Activated CD8-positive, alpha-beta memory T cell treated with anti-CD3 and anti-CD28 coated beads for 48 hours (primary cell): ENCODE measurements at regions not wholly inside any gene's neighbourhood (a gene's known extent, or its start where the extent isn't known, plus 50 kb on each side); places are given as distances from the start of the nearest gene placed in this dataset.

Experiments used
- DNase-seq, 3 experiments: peaks; one replicate each; pipeline ENCODE4 v3.0.0-alpha.2; 2020; ENCODE audit warnings: low read depth in 2 of 3, low spot score in 2 of 3

DNA sequence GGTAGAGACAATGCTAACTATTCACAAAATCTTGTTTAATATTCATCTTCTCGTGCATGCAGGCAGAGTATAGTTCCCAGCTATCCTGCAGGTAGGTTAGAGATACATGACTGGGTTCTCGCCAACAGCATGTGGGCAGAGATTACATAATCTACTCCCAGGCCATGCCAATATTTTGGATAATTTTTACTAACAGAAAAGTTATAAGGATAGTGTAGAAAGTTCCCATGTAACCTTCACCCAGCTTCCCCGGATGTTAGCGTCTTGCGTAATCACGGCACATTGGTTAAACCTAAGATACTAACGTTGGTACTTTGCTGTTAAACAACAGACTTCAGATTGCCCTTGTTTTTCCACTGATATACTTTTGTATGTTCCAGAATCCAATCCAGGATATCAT is 215.5 kb upstream of the LARGE1 start:
- no peak for DNase-seq

DNA sequence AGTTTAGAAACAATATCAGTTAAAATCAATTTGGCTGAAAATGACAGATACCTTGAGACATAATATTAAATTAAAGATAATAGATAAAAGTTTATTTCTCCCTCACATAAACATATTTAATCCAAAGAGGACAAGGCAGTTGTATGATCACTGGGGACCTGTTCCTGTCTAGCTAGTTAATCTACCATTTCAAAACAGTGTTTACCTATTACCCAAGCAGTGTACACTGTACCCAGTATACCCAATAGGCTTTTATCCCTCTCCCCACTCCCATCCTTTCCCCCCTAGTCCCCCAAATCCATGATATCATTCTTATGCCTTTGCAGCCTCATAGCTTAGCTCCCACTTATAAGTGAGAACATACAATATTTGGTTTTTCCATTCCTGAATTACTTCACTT is 229.7 kb upstream of the LARGE1 start:
- DNase-seq: no peak

DNA sequence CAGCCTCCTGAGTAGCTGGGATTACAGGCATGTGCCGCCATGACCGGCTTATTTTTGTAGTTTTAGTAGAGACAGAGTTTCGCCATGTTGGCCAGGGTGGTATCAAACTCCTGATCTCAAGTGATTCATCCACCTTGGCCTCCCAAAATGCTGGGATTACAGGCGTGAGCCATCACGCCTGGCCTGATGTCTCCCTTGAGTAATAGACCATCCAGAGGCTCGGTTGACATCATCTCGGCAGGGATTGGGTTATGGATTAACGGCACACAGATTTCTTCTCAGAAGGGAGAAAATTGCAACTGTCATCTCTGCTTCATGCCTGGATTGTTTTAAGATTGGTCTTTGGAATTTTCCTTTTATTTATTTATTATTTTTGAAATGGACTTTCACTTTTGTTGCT is 239.2 kb upstream of the LARGE1 start:
- DNase-seq: no peak

DNA sequence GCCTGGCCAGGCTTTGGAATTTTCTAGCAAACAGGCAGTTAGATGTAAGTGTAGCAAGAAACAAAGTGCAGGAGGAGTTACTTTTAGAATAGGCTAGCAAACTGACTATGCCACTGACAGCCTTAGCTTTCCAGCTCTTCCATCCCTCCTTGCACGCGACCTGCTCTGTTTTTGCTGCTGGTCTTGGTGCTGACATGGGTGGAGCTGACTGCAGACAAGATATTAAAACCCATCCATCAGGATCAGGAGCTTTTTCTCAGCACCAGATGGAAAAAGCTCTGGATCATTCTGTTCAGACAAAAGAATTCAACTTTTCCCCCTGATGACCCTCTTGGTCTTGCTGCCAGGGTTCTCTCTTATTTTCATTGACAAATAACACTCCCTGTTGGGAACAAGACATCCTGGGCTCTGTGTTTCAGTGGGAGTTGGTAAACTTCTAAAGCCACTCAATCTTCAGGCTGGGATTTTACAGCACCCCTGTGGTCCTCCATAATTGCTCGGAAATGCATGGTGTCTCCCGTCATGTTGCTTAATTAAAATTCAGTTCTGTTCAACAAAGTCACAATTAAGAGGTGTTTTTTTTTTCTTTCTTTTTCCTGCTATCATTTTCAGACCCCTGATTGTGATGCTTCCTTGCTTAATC is 240.0 kb upstream of the LARGE1 start:
- DNase-seq: no peak

DNA sequence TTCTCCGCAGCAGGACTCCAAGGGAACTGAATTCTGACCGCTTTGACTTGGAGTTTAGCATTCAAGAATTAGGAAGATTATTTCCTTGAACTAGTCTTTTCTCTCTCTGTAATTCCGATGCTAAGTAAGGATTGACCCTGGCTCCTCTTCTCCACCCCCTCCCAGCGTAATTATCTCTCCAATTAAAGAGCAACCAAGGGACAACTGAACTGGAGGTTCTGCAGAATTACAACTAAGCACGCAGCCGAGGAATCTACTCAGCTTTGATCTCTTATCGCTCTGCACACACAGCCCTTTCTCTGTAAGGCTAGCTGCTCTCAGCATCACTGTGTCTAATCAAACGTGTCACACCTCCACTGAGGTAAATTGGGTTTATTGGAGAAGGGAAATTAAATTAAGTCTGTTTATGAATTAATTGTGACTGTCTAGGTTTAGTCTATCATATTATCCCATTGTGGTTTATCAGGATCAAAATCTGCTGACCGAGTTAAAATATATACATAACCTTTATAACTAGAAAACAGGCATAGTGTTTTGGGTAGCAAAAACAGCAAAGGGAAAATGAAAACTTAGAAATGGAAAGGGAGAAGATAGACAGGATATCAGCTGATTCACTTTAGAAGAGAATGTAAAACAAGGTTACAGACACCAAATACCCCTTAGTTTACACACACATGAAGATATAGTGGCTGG is 241.3 kb upstream of the LARGE1 start:
- DNase-seq: no peak

DNA sequence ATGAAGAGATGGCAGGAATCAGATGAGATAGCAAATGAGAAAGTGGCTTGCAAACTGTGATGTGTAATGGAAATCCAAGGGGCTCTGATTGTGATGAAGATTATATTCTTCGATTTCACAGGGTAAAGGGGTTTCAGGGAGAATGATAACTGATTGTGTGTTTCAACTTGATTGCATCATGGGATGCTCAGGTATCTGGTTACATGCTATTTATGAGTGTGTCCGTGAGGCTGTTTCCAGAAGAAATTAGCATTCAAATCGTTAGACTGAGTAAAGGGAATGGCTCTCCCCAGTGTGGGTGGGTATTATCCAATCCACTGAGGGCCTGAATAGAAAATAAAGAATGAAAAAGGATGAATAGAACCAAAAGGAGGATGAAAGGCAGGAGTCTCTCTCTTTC is 278.7 kb upstream of the LARGE1 start:
- DNase-seq: no peak

DNA sequence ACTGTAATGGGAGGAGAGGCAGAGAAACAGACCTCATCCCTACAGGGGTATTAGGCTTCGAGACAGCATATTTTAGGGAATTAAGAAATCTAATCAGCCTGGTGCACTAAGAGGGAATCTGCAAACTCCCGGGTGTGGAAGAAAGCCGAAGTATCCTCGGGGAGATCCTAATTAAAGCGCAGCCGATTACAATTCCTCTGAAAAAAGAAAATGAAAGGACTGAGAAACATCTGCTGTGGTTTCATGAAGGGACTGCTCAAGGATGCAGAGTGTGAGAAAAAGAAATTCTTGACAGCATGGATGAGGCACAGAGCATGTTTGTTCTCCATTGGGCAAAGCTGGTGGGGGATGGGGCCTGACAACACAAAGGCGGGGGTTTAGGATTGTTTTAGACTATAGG is 290.0 kb upstream of the LARGE1 start:
- no peak for DNase-seq

DNA sequence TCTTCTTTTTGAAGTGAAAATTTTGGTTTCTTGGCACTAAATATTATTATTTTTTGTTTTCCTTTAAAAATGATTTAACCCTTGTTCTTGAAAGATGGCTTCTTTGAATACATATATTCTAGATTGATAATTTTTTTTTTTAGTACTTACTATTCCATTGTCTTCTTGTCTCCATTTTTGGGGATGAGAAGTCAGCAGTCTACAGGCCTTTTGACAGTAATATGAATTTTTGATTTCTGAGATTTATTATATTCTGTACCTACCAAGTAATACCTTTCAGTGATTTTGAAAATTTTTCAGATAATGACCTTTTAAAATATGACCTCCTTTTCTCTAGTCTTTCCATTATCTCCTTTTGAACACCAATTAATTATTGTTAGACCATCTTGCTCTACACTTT is 294.1 kb upstream of the LARGE1 start:
- no peak for DNase-seq

DNA sequence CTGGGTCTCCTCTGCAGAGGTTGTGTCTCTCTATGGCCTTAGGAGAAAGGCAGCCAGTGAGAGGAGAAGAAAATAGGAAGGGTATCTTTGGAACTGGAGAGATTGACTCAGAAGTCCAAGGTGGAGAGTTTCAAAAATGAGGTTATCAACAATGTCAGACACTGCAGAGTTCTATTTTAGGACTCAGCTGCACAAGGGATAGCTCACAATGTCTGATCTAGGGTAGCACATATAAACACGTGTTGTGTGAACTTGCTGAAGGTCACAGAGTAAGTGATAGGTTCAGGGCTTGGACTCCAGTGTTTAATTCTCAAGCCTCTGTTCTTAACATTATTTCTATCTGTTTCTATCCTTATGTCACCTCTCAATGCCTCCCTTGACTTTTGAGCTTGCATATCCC is 305.0 kb upstream of the LARGE1 start:
- no peak for DNase-seq

DNA sequence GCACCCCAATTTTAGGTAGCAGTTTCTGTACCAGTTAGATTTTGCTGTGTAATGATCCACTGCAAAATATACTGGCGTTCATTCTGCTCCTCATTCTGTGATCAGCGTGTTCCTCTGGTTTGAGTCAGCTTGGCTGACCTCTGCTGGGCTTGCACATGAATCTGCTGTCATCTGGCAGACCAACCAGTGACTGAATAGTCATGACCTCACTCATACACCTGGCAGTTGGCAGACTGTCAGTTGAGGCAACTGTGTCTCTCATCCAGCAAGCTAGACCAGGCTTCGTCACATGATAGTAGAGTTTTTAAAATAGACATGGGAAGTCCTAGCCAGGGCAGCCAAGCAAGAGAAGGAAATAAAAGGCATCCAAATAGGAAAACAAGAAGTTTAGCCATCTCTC is 316.3 kb upstream of the LARGE1 start:
- no peak for DNase-seq

DNA sequence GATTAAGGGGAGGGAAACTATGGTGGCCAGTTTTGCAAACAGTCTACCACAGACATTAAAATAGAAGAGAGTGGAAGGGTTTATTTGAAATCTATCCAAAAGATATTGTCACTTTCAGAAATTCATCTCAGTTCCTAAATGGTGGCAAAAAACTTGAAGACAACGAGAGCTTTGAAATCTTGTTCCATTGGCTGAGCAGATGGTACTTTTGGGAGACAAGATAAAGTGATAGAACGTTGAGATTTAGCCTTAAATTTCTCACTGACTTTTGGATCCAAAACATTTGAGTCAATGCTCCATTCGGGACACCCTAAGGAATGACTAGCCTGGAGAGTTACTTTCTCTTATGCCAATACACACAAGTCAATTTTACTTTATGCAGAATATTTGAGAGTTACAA is 319.1 kb upstream of the LARGE1 start:
- no peak for DNase-seq

DNA sequence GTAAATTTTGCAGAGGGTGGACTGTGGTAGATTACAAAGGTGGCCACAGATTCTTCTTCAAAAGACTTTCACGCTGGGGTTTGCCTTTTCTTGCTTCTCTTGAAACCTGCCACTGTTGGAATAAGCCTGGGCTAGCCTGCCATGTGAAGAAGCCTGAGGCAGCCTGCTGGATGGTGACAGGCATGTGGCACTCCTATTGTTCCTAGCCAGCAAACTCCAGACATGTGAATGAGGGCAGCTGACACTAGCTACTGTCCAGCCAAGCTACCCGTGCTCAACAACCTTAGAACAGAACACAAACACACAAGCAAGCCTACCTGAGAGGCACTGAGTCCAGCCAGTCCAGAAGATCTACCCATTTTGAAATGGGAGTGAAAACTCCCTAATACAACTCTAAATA is 322.7 kb upstream of the LARGE1 start:
- no peak for DNase-seq

DNA sequence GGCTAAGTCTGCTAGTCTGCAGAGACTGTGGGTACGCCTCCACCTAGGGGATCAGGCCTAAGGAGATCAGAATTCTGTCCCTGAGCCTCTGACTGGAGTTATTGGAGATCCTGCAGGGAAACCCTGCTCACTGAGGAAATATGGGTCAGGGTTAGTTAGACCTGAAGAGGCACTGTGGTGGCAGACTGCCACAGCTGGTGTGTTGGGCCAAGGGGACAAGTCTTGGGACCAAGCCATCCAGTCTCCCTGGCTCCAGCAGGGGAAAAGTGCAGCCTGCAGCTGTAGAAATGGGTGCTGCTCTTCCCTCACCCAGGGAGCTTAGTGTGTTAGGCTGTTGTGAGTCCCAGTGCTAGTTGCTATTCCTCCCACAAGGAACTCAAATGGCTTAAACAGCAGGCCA is 334.8 kb upstream of the LARGE1 start:
- no peak for DNase-seq

DNA sequence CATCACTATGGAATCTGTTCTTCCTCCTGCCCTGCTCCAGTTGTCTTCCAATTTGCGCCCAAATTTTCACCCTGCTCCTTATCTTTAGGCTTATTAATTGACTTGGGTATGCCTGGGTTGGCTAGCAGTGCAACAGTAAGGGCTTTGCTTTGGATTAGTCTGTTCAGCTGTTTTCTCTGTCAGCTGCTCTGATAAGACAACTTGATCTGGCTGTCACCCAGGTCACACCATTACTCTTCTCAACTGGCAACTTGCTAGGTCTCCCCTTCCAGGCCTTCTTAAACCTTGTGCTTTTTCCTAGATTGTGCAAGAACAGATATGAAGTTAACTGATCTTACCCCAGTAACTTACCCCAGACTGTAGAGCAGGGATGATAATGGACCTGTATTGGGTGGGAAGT is 357.8 kb upstream of the LARGE1 start:
- DNase-seq: no peak

DNA sequence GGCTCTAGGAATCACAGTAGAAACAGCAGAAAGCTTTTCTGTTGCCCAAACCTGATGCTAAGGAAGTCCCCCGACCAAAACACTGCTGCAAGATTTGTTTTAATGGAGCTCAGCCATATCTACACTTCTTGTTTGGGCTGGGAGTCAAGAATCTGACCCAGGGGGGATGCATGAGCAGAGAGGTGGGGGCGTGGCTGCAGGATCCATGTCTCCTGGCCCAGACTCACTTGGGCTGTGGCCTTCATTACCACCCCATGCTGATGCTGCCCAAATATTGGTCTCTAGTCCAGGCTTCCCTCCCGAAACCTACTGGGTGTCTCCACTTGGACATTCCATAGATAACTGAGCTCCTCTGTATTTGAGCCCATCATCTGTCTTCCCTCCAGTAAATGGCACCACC is 361.5 kb upstream of the LARGE1 start:
- no peak for DNase-seq

DNA sequence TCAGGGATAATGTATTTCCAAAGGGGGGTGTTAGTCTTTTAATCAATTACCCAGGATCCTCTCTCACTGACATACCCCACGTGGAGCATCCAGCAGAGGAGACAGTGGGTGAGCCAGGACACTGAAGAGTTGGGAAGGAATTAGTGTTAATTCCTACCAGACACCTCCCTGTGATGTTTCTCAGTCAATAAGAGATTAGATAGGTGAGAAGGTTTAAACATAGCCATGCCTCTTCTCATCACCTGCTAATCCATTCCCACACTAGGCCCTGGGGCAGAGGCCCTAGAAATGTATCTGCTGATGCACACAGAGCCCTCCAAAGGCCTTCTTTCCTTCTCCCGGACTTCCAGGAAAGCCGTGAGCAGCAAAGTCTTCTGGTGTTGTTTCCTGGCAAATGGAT is 363.6 kb upstream of the LARGE1 start:
- no peak for DNase-seq

DNA sequence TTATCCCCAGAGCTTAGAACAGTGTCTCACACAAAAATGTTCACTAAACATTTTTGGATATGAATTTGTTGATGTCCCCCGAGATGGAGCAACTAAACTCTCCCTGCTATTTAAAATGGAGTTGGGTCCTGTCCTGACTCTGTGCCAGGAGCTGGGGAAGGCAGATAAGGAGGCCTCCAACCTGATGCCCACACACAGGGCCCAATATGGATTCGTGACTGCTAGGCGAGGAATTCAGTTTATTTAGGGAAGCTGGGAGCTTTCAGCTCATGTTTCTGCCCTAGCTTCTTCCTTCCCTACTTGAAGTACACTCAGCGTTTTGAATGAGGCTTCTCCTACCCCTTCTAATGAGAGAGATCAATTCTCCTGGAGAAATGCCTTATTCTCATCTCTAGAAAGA is 373.0 kb upstream of the LARGE1 start:
- DNase-seq: no peak

DNA sequence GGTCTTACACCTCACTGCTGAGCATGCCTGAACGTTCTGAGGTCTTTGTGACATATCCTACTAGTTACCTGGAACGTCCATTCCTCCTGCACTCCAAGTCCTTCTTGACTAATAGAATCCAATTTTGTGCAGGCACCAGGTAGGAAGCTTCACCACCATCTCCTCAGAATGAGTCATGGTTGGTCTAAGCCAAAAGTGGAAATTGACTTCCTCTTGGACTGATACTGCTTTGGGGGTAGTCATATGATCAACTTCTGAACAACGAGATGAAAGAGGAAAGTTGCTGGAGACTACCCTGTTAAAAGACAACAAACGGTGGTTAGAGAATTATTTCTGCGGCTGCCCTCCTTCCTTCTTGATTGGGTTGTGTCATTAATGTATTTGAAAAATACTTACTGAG is 374.2 kb upstream of the LARGE1 start:
- DNase-seq: no peak

DNA sequence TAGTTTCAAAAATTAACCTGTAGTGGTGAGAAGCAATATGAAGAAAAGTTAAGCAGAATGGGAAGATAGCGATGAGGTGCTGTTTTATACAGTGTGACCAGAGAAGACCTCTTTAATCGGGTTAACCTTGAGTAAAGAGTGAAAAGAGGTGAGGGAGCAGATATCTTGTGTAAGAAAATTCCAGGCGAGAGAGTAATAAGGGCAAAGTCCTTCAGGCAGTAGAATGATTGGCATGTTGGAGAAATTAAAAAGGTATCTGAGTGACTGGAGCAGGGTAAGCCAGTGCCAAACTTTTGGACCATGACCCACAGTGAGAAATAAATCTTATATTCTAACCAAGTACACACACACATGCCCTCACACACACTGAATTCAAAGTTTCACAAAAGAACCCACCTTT is 374.7 kb upstream of the LARGE1 start:
- DNase-seq: no peak

DNA sequence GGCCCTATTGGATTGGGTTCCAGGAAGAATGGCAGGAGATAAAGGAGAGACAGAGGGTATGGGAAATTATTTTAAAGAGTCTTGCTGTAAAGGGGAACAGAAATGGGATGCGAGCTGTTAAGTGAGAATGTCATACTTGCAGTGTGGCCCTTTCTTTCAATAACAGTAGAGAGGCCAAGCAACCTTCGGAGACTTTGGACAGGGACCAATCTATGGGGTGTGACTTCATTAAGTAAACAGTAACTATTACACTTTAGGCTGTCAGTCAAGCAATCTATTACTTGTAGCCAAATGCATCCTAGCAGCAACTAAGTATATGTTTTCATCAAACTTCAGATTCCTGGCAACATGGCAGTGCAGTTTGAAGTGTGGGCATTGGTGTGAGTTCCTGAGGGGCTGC is 376.2 kb upstream of the LARGE1 start:
- no peak for DNase-seq

DNA sequence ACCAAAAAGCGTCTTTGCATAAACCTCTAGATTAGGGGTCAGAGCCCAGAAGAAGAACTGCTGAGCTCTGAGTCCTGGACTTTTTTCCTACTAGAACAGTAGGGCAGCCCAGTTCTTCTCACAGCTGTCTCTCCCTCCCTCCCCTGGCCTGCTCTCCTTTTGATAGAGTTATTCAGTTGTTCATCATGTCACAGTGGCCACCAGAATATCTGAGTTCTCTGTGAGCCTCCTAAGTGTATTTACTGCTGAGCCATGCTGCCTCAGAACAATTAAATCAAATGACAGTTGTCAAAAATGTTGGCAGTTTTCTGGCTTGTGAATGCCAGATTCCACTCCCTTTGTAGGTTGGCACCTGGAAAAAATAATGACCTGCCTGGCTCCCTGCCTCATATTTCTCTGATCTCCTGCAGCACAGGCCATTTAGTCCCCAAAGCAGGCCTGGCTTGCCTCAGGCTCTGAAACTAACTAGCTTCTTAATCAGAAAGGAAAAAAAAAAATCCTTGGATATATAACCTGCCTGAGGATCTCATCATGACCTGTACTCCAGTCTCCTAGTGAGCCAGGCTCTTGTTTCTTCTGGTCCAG is 377.4 kb upstream of the LARGE1 start:
- DNase-seq: no peak

DNA sequence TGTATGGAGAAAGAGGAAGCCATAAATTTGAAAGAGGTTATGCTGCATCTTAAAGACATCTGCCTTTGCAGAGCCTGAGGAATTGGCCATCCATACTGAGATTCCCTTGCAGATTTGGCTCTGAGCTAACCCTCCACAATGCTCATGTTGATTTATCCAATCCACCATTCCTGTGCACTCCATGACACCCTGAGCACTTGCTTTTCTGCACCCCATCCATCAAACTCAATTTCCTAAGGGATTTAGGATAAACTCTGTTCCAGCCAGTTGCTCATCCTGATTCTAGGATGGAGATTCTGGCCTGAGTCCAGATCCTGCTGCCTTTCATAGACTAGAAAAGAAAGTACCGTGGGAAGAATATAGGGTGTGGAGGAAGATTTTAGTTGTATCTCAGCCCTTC is 379.2 kb upstream of the LARGE1 start:
- no peak for DNase-seq

DNA sequence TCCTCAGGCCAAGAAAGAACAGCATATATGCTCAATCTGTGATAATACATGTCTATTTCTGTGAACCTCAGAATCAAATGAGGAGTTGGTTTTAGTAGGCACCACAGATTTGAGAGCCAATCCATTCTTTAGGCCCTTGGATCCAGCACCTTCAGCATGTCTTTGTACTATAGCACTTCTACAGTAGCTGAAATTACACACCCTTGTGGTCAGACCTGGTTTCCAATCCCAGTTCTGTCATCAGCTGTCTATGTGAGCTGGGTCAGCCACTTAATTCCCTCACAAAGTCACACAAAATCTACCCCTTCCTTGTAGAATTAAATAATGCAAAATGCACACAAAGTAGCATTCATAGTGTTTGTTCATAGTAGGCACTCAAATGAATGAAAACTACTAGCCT is 381.3 kb upstream of the LARGE1 start:
- no peak for DNase-seq
